Colon (tissue), 2 donors: ENCODE measurements at regions not wholly inside any gene's neighbourhood (a gene's known extent, or its start where the extent isn't known, plus 50 kb on each side); places are given as distances from the start of the nearest gene placed in this dataset.
"Not testable (repeated sequence)": the region's sequence is repeated elsewhere in the genome, so short reads cannot be mapped to it uniquely, and the experiment has no call there.

Source experiments
- FAIRE-seq: peaks from 2 replicates; lab custom pipeline; 2012; peaks lifted over from hg19 to GRCh38; lab: Jason Lieb, UNC
- donor health status: control.
- donor health status: control.

DNA sequence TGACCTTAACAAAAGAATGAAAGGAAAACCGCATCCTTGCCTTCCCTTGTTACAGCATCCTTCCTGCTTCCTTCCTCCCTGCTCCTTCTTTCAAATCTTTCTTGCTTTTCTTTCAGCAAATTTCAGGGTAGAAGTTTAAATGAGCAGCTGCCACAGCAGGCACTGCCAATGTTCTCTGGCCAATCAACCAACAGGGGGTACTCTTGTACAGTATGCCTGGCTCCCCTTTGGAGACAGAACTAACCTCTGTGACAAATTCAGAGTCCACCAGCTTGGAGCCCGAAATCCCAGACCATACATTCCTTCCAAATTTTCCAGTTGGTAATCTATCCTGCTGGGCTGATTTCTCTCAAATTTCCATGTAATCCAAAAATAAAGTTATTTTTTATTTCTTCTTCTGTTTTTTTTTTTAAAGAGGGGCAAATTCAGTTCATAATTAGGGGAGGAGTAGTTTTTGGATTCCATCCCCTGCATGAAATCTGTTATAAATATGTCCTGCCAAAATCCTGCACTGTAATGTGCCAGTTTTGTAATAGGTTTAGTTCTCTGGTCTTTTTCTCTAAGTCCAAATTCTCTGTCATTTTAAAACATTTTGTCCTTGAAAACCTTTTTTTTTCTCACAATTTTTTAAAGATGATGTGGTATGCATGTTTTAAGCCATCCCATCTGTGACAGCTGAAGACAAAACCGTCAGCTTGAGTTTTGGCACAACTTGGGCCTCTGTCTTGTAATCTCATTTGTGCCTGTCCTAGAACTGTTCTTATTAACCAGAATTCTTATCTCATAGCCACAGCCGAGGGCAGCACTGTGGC lies 610.0 kb upstream of the LMO3 start:
- FAIRE-seq, result no peak

GRCh38 chr12:17214929-17215328 lies 609.0 kb upstream of the LMO3 start:
- no peak for FAIRE-seq

DNA sequence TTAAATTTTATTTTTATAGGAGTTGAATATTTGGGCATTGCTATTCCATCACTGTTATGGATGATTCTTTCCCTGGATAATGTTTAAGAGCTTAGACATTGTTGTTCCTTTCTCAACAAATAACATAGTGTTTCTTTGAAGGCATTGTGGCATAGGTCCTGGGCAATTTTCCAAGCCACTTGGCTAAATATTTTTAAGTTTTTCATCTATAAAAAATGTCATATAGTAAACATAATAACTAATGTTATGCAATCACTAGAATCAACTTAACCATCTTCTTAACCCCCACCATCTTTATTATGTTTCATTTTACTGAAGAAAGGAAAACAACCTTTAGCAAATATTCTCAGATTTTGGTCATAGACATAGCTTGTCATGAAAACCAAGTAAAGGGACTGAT lies 600.6 kb upstream of the LMO3 start:
- no peak for FAIRE-seq

GRCh38 chr12:17204289-17205054 lies 598.5 kb upstream of the LMO3 start:
- FAIRE-seq, result no peak

DNA sequence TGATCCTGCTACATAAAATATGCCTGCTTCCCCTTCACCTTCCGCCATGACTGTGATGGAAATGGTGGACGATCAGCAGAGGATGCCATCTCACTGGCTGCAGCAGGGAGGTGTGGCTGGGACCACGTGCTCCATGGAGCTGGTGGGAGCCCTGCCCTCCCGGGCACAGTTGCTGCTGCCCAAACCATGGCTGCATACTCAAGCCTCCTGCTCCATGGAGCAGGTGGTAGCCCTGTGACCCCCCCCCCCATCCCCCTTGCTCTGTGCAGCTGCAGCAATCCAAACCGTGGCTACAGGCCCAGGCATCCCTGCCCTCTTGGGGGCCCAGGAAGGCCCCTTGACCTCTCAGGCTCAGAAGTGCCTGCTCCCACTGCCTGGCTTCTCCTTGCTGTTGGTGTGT lies 597.5 kb upstream of the LMO3 start:
- FAIRE-seq, result no peak

DNA sequence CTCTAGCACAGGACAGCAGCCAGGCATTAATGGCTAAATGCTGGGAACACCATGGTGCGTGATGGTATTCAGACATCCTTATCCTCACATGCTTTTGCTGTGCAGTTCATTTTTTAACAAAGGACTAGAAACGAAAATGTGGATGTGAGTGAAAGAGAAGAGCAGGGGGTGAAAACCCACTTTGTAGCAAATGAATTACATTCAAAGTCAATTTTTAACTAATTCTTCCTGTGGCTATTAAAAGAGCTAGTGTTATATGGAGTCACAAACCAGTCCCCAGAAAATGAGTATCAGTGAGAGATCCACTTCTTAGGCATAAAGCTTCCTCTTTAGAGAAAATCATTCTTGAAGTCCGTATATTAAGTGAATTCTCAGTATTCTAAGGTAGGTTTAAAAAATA lies 592.0 kb upstream of the LMO3 start:
- FAIRE-seq, result no peak

- FAIRE-seq, result no peak
Observed at GRCh38 chr12:17192721-17193120, 586.8 kb upstream of the LMO3 start.

GRCh38 chr12:17169726-17170471 lies 563.9 kb upstream of the LMO3 start:
- no peak for FAIRE-seq

GRCh38 chr12:17159506-17160300 lies 553.7 kb upstream of the LMO3 start:
- no peak for FAIRE-seq

DNA sequence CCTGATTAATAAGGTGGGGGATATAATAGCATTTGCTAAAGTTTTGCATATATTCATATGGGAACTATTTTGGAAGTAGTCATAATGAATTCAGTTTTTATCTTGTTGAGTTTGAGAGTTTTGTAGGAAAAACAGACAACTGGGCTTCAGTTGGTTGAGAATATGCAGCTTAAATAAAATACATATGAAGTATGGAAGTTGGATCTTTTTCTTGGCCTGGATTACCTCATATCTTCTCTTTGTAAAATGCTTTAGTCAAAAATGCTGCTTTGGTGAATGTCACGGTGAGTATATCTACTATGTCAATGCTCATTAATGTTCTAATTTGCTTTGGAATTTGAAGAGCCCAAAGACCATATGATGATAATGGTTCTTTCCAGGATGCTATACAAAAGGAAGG lies 552.2 kb upstream of the LMO3 start:
- no peak for FAIRE-seq

DNA sequence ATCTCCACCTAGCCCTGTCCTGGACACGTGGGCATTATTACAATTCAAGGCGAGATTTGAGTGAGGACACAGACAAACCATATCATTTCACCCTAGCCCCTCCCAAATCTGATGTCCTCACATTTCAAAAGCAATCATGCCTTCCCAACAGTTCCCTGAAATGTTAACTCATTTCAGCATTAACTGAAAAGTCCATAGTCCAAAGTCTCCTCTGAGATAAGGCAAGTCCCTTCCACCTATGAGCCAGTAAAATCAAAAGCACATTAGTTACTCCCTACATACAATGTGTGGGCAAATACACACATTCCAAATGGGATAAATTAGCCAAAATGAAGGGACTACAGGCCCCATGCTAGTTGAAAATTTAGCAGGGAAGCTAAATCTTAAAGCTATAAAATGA lies 546.0 kb upstream of the LMO3 start:
- no peak for FAIRE-seq

GRCh38 chr12:17148706-17149105 lies 542.7 kb upstream of the LMO3 start:
- FAIRE-seq, result no peak

DNA sequence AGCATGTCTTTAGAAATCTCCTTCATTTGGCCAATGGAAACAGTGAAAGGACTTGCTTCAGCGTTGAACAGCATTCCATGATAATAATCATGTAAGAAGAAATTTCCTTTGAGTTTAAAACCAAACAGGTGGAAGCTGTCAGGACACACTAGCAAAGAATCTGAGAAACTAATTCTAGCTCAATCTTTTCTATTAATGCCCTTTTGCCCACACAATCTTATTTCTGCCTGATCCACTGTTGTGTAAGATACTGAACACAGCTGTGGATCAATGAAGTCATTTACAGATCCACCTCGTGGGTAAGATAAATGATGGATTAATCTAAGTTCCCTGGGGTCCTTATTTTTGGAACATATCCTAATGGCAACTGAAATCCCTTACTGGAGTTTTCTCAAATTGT lies 536.9 kb upstream of the LMO3 start:
- FAIRE-seq, result no peak

GRCh38 chr12:17139931-17140330 lies 534.0 kb upstream of the LMO3 start:
- no peak for FAIRE-seq

DNA sequence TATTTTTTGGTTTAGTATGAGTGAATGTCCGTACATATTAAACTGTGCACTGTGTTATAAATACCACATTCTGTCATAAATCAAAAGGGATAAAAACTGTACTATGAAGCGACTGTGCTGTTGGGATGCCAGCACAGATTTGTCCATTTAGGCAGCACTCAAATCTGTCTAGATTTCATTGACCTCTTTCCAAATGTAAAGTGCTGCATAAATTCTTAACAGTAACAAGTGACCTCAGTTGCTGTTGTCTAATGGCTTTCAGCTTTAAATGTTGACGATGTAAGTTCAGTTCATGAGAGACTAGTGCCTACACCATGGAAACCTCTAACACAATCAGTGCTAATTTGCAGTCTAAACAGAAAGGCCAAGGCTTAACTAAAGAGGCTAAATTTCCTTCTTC lies 531.4 kb upstream of the LMO3 start:
- FAIRE-seq, result no peak

DNA sequence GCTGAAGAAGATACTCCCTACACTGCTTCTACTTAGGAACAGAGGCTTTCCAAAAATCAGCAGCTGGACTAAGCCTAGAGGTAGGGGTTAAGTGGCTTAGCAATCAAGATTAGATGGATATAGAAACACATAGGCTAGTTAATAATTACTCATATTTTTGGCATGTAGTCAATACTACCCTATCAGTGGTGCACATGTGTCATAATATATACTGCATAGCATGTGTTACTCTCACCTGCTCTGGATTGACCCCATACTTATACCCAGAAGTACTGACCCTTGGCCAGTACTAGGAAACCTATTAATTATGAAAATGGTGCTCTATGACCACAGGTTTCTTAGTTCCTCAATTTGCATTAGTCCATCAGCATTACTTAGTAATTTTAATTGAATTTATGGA lies 528.4 kb upstream of the LMO3 start:
- FAIRE-seq, result no peak

- FAIRE-seq, result no peak
Observed at GRCh38 chr12:17132336-17132735, 526.4 kb upstream of the LMO3 start.

DNA sequence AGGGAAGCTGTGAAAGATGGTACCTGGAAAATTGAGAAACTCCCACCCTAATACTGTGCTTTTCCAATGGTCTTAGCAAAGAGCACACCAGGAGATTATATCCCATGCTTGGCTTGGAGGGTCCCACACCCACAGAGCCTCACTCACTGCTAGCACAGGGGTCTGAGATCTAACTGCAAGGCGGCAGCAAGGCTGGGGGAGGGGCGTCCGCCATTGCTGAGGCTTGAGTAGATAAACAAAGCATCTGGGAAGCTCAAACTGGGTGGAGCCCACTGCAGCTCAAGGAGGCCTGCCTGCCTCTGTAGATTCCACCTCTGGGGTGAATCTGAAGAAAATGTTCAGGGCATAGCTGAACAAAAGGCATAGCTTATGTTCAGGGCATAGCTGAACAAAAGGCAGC lies 510.6 kb upstream of the LMO3 start:
- FAIRE-seq, result not testable (repeated sequence)

DNA sequence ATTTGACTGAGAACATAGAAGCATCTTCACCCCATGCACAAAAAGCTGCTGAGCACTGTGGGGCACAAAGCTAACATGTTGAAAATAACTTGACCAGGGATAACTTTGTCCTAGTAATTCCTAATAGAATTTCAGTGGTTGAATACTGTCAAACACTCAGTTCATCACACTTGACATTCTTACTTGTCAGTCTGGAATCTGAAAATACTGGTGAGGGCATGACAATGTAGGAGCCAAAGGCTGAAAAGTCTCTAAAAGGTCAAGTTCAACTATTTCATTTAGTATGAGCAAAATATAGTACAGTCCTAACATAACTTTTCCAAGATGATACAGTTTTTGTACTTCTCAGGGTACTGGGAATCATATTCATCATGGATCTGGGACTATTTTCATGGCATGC lies 504.4 kb upstream of the LMO3 start:
- FAIRE-seq, result no peak

DNA sequence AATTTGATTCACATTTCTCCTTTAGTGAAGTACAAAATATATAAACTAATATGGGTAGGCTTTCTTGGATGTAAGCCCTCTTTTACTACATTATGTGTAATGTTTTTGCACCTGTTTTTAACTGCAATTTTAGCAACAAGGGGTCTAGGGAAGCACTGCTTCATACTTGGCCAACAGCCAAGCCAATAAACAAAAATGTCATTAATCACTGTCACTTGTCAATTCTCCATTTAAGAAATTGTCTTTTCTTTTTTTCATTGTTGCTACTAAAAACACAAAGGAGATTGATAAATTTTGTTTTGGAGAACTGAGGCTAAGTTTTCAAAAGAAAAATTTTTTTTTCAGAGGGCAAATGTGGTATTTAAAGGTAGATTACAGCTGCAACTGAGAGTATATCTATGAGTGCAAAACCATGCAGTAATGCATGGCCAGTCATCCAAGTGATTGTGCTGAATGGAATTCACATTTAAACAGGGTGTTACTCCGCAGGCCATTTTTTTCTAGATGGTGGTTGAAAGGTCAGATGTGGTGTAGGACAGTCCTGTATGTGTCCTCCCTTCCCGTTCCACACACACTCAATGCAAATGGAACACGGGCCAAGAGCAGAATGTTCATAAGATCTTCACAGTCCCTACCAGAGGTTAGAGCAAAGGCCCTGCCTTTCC lies 503.0 kb upstream of the LMO3 start:
- no peak for FAIRE-seq

DNA sequence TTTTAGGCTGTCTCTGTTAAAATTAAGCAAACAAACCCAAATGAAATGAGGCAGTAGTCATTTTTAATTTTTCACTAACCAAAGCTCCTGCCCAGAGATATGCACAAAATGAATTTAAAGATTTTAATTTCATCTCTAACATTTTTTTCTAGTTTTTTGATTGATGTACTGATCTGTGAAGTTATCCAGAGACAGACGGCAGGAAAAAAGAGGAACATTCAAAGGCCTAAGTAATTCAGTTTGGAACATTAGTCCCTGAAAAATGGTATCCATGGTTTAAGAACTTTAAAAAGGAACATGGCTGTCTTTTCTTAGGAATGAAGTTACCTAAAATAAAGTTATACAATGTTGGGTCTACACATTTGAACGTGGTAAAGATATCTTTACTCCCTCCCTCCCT lies 498.8 kb upstream of the LMO3 start:
- no peak for FAIRE-seq

DNA sequence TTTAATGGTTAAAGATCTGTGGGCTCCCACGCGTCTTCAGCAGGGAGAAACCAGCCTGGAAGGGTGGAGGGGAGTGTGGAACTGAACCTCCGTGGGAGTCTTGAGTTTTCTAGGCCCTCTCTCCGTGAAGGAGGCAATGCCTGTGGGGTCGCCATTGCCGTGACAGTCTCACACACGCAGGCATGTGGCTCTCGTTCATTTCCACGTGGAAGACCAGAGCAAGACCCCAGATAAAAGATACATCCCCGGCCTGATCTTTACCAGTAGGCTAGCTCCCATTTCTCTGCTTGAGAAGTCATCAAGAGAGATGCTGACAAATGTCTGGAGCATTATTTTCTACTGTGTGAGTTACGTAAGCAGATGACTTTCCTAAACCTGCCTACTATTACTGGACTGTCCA lies 491.7 kb upstream of the LMO3 start:
- no peak for FAIRE-seq
